ENCODE measurements at regions not wholly inside any gene's neighbourhood (a gene's known extent, or its start where the extent isn't known, plus 50 kb on each side); places are given as distances from the start of the nearest gene placed in this dataset.

DNA sequence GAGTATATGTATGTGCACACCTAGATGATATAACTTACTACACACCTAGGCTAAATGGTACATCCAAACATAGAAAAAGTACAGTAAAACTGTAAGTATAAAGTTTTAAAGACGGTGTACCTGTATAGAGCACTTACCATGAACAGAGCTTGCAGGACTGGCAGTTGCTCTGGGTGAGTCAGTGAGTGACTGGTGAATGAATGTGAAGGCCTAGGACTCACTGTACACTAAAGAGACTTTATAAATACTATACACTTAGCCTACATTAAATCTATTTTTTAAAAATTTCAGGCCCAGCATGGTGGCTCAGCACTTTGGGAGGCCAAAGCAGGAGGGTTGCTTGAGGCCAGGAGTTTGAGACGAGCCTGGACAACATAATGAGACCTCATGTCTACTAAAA, 195.3 kb downstream of the FZD1 start:
- no peak for TF ChIP-seq POLR2A (IDR thresholded peaks at IDR 0.05)
- TF ChIP-seq, protein P1, sequence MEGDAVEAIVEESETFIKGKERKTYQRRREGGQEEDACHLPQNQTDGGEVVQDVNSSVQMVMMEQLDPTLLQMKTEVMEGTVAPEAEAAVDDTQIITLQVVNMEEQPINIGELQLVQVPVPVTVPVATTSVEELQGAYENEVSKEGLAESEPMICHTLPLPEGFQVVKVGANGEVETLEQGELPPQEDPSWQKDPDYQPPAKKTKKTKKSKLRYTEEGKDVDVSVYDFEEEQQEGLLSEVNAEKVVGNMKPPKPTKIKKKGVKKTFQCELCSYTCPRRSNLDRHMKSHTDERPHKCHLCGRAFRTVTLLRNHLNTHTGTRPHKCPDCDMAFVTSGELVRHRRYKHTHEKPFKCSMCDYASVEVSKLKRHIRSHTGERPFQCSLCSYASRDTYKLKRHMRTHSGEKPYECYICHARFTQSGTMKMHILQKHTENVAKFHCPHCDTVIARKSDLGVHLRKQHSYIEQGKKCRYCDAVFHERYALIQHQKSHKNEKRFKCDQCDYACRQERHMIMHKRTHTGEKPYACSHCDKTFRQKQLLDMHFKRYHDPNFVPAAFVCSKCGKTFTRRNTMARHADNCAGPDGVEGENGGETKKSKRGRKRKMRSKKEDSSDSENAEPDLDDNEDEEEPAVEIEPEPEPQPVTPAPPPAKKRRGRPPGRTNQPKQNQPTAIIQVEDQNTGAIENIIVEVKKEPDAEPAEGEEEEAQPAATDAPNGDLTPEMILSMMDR (IDR thresholded peaks at IDR 0.05) = no peak
